CD4-positive, alpha-beta T cell treated with Interleukin-2 at 100 ng/mL for 4 hours (primary cell): ENCODE measurements at regions not wholly inside any gene's neighbourhood (a gene's known extent, or its start where the extent isn't known, plus 50 kb on each side); places are given as distances from the start of the nearest gene placed in this dataset.
"Not testable (repeated sequence)": the region's sequence is repeated elsewhere in the genome, so short reads cannot be mapped to it uniquely, and the experiment has no call there.

Experiments used
- DNase-seq: peaks from one replicate; pipeline ENCODE4 v3.0.0-alpha.2; 2020; ENCODE audit warnings: low spot score

GRCh38 chr16:59543641-59544040 is 809.5 kb upstream of the GOT2 start:
- DNase-seq: no peak

- no peak for DNase-seq
Measured at GRCh38 chr16:59540621-59541020, 806.5 kb upstream of the GOT2 start.

GRCh38 chr16:59535298-59535697 is 801.2 kb upstream of the GOT2 start:
- no peak for DNase-seq

GRCh38 chr16:59527206-59527997 is 793.3 kb upstream of the GOT2 start:
- DNase-seq: no peak

GRCh38 chr16:59522826-59523225 is 788.7 kb upstream of the GOT2 start:
- DNase-seq: no peak

GRCh38 chr16:59518721-59519120 is 784.6 kb upstream of the GOT2 start:
- DNase-seq: not testable (repeated sequence)

- no peak for DNase-seq
Measured at GRCh38 chr16:59514651-59515050, 780.5 kb upstream of the GOT2 start.

GRCh38 chr16:59510008-59510424 is 775.9 kb upstream of the GOT2 start:
- no peak for DNase-seq

- no peak for DNase-seq
Measured at GRCh38 chr16:59500601-59501000, 766.5 kb upstream of the GOT2 start.

- no peak for DNase-seq
Measured at GRCh38 chr16:59487067-59487466, 753.0 kb upstream of the GOT2 start.

GRCh38 chr16:59484833-59485516 is 750.9 kb upstream of the GOT2 start:
- no peak for DNase-seq

GRCh38 chr16:59478838-59479237 is 744.7 kb upstream of the GOT2 start:
- DNase-seq: no peak

- DNase-seq: no peak
Measured at GRCh38 chr16:59470556-59470955, 736.4 kb upstream of the GOT2 start.

- no peak for DNase-seq
Measured at GRCh38 chr16:59469266-59469665, 735.1 kb upstream of the GOT2 start.

- no peak for DNase-seq
Measured at GRCh38 chr16:59463776-59464175, 729.7 kb upstream of the GOT2 start.

- DNase-seq: no peak
Measured at GRCh38 chr16:59459806-59460205, 725.7 kb upstream of the GOT2 start.

- no peak for DNase-seq
Measured at GRCh38 chr16:59455497-59455896, 721.4 kb upstream of the GOT2 start.

- DNase-seq: not testable (repeated sequence)
Measured at GRCh38 chr16:59450513-59450912, 716.4 kb upstream of the GOT2 start.

GRCh38 chr16:59440502-59440901 is 706.4 kb upstream of the GOT2 start:
- DNase-seq: no peak

GRCh38 chr16:59432896-59433295 is 698.8 kb upstream of the GOT2 start:
- DNase-seq: no peak

GRCh38 chr16:59432276-59432675 is 698.2 kb upstream of the GOT2 start:
- DNase-seq: no peak

GRCh38 chr16:59424714-59425273 is 690.7 kb upstream of the GOT2 start:
- DNase-seq: no peak
